Keratinocyte (primary cell): ENCODE measurements at regions not wholly inside any gene's neighbourhood (a gene's known extent, or its start where the extent isn't known, plus 50 kb on each side); places are given as distances from the start of the nearest gene placed in this dataset.
A peak's percentile ranks its signal among the peaks of the same experiment; 100 is the strongest.

Experiments used
- DNase-seq: peaks from one replicate; pipeline ENCODE4 v3.0.0-alpha.2; 2011; ENCODE audit warnings: low read depth, missing footprints, low spot score
- FAIRE-seq: peaks from 2 replicates; lab custom pipeline; 2011; peaks lifted over from hg19 to GRCh38; lab: Jason Lieb, UNC
- H2AFZ ChIP-seq: 2 replicates; pipeline ENCODE4 v1.6.0; 2012; ENCODE audit warnings: low read length, control low read depth, inconsistent platforms; ENCODE audit not compliant: control insufficient read depth
- H3K27ac ChIP-seq: 2 replicates; pipeline ENCODE4 v1.5.1; 2011; ENCODE audit warnings: low read length; ENCODE audit not compliant: control insufficient read depth, insufficient read depth
- H3K27me3 ChIP-seq: 3 replicates; pipeline ENCODE4 v1.6.0; 2011; ENCODE audit warnings: low read length; ENCODE audit not compliant: control insufficient read depth, insufficient read depth; ENCODE audit errors: extremely low read depth
- H3K36me3 ChIP-seq, 2 experiments: 2 replicates in 1 of 2; 3 replicates in 1 of 2; pipeline ENCODE4 v1.5.1; 2011; ENCODE audit warnings: low read length in 2 of 2, mild to moderate bottlenecking in 1 of 2; ENCODE audit not compliant: control insufficient read depth in 2 of 2, insufficient read depth in 2 of 2; ENCODE audit errors: extremely low read depth in 1 of 2
- H3K4me1 ChIP-seq: 3 replicates; pipeline ENCODE4 v1.5.1; 2011; ENCODE audit warnings: low read length; ENCODE audit not compliant: control insufficient read depth, insufficient read depth; ENCODE audit errors: extremely low read depth
- H3K4me2 ChIP-seq: 3 replicates; pipeline ENCODE4 v1.6.0; 2011; ENCODE audit warnings: low read depth, low read length; ENCODE audit not compliant: control insufficient read depth, insufficient read depth; ENCODE audit errors: extremely low read depth
- H3K4me3 ChIP-seq, 3 experiments: fragments of 200-600 bp in 1 of 3; sonication (generic) in 1 of 3; 2 replicates in 2 of 3; 3 replicates in 1 of 3; pipeline ENCODE4 v1.5.1; 2011 to 2016; ENCODE audit warnings: low read length in 3 of 3, mild to moderate bottlenecking in 3 of 3, control low read depth in 2 of 3, inconsistent platforms in 1 of 3, low read depth in 1 of 3, mixed read lengths in 1 of 3, mixed run types in 1 of 3, moderate library complexity in 1 of 3; ENCODE audit not compliant: control insufficient read depth in 2 of 3, insufficient read depth in 2 of 3; ENCODE audit errors: extremely low read depth in 1 of 3
- H3K79me2 ChIP-seq: 2 replicates; pipeline ENCODE4 v1.6.0; 2012; ENCODE audit warnings: low read length; ENCODE audit not compliant: control insufficient read depth, insufficient read depth
- H3K9ac ChIP-seq: 3 replicates; pipeline ENCODE4 v1.6.0; 2011; ENCODE audit warnings: low read length; ENCODE audit not compliant: control insufficient read depth, insufficient read depth; ENCODE audit errors: extremely low read depth
- H3K9me1 ChIP-seq: 3 replicates; pipeline ENCODE4 v1.6.0; 2011; ENCODE audit warnings: low read length; ENCODE audit not compliant: control insufficient read depth, insufficient read depth; ENCODE audit errors: extremely low read depth
- H3K9me3 ChIP-seq: 2 replicates; pipeline ENCODE4 v1.5.1; 2012; ENCODE audit warnings: low read depth, low read length; ENCODE audit not compliant: control insufficient read depth
- H4K20me1 ChIP-seq: 3 replicates; pipeline ENCODE4 v1.6.0; 2011; ENCODE audit warnings: low read length; ENCODE audit not compliant: control insufficient read depth, insufficient read depth; ENCODE audit errors: extremely low read depth
- CTCF ChIP-seq, 3 experiments: IDR thresholded peaks in 1 of 3; conservative IDR thresholded peaks in 1 of 3; optimal IDR thresholded peaks in 1 of 3; 2 replicates in 2 of 3; 3 replicates in 1 of 3; pipeline versions ENCODE3 to v1.5.1; 2011; ENCODE audit warnings: low read length in 3 of 3, mild to moderate bottlenecking in 3 of 3, moderate library complexity in 2 of 3, control low read depth in 1 of 3, inconsistent platforms in 1 of 3; ENCODE audit not compliant: insufficient read depth in 2 of 3; ENCODE audit errors: extremely low read depth in 1 of 3
- EZH2 ChIP-seq: IDR thresholded peaks from one replicate; pipeline ENCODE4 v1.6.1; 2012; ENCODE audit warnings: inconsistent platforms, mild to moderate bottlenecking, low read length, moderate library complexity
- dilution Hi-C: fragments of 300-500 bp; cut with MboI; formaldehyde crosslinking; loops from one replicate; pipeline ENCODE4 v1.7.0; 2020; ENCODE audit warnings: low sequenced_read_pairs; ENCODE audit not compliant: extremely low pct_ligation_motif_present

- no peak overlapping the region for H3K9ac ChIP-seq
- H3K4me1 ChIP-seq: peaks cover 17% of the 10 kb centered on the region
- H3K27me3 ChIP-seq: no peaks in the 10 kb centered on the region
- no peaks in the 10 kb centered on the region for H3K9me3 ChIP-seq
- no peaks in the 10 kb centered on the region for H3K79me2 ChIP-seq
- no peak overlapping the region for H2AFZ ChIP-seq
- no peak overlapping the region for H3K4me3 ChIP-seq
- DNase-seq: peak; percentile 36
- no peaks in the 10 kb centered on the region for H4K20me1 ChIP-seq
- peak; percentile 76 for FAIRE-seq
- H3K36me3 ChIP-seq: no peaks in the 10 kb centered on the region
- H3K9me1 ChIP-seq: no peaks in the 10 kb centered on the region
- TF ChIP-seq EZH2 (no peak), CTCF (optimal IDR thresholded peaks at IDR 0.05 in 1 of 3, IDR thresholded peaks at IDR 0.05 in 1 of 3, conservative IDR thresholded peaks at IDR 0.05 in 1 of 3; ENCODE audit: extremely low read depth in 1 of 3, insufficient read depth in 2 of 3, low read length in 3 of 3) (no peak)
- no peak overlapping the region for H3K27ac ChIP-seq
- H3K4me2 ChIP-seq: no peak overlapping the region
- dilution Hi-C loops: no loop called here
These were observed 66.0 kb upstream of the TNFRSF19 start for GRCh38 chr13:23504180-23504579.

DNA sequence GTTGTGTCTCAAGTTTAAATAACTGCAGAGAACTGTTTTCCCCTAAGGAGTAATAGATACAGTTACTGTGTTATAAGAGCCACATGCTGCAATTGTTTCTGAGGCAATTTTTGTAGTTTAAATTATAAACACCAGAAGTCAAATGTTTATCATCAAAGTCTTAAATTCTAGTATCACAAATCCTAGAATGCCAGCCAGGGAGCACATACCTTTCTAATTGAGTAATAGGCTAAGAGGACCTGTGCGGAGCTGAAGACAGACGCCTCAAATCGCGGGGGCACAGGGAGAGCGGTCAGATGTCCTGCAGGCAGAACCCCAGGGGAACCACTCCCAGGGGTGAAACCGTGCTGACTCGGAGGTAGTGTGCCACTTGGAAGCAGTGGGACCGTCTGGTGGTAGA, 65.2 kb upstream of the TNFRSF19 start:
- no peaks in the 10 kb centered on the region for H3K9me3 ChIP-seq
- H3K9me1 ChIP-seq: no peaks in the 10 kb centered on the region
- FAIRE-seq (peak; percentile 41), DNase-seq (no peak)
- H3K27me3 ChIP-seq: no peaks in the 10 kb centered on the region
- H3K27ac ChIP-seq: no peak overlapping the region
- dilution Hi-C loops: no loop called here
- H2AFZ ChIP-seq: peak overlapping the region; percentile 80
- no peaks in the 10 kb centered on the region for H3K36me3 ChIP-seq
- no peak for TF ChIP-seq EZH2
- H3K4me3 ChIP-seq: no peak overlapping the region
- H4K20me1 ChIP-seq: no peaks in the 10 kb centered on the region
- H3K9ac ChIP-seq: no peak overlapping the region
- peaks cover 22% of the 10 kb centered on the region for H3K4me1 ChIP-seq
- H3K4me2 ChIP-seq: peak overlapping the region; percentile 60
- H3K79me2 ChIP-seq: no peaks in the 10 kb centered on the region

DNA sequence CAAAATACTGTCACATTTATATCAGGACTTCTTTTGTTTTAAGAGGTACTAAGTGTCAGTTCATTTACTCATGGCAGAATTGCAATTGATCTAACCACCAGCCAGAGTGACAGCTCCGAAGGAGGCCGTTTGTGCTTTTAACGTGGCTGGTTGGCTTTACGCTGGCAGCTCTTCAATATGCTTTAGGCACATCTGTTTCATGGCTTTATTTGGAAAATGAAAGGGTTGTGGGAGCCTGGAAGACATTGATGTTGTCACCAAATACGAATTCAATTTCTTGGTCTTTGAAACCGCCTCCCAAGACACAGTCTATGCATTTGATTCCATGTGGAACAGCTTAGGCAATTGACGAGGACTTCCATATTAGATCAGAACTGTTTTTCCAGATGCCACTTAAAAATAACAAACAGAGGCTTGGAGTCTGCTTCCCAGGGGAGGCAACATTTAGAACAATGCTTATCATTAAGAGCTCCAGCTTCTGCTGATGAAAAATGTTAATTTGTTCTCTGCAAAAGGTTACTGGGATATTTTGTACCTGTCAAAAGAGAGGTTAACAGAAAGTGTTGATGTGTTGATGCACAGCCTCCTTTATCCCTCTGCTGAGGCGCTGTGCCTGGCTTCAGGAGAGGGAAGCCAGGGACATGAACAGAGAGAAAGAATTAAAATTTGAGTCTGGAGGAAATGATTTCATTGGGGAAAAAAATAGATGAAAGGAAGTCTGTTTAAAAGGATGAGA, 64.0 kb upstream of the TNFRSF19 start:
- Histone ChIP-seq H3K27ac (no peak overlapping the region), H3K9me1 (no peaks in the 10 kb centered on the region), H3K4me3 (no peak overlapping the region), H3K4me2 (no peak overlapping the region), H4K20me1 (no peaks in the 10 kb centered on the region), H3K79me2 (no peaks in the 10 kb centered on the region), H3K4me1 (peaks cover 35% of the 10 kb centered on the region), H2AFZ (no peak overlapping the region), H3K9me3 (no peaks in the 10 kb centered on the region), H3K36me3 (no peaks in the 10 kb centered on the region), H3K9ac (no peak overlapping the region), H3K27me3 (no peaks in the 10 kb centered on the region)
- dilution Hi-C loops: no loop called here
- FAIRE-seq (peak; percentile 46), DNase-seq (no peak)
- TF ChIP-seq EZH2 (no peak), CTCF (optimal IDR thresholded peaks at IDR 0.05 in 1 of 3, IDR thresholded peaks at IDR 0.05 in 1 of 3, conservative IDR thresholded peaks at IDR 0.05 in 1 of 3; ENCODE audit: extremely low read depth in 1 of 3, insufficient read depth in 2 of 3, low read length in 3 of 3) (no peak)
